Stomach (tissue), 4 donors: ENCODE measurements at regions not wholly inside any gene's neighbourhood (a gene's known extent, or its start where the extent isn't known, plus 50 kb on each side); places are given as distances from the start of the nearest gene placed in this dataset.

Experiments used
- EP300 ChIP-seq: sonication (generic); formaldehyde crosslinking; IDR thresholded peaks from one replicate; pipeline ENCODE4 v1.6.1; 2017; ENCODE audit warnings: antibody characterized with exemption
- POLR2A ChIP-seq, 4 donors: fragments of 450-650 bp; IDR thresholded peaks; one replicate each; pipeline ENCODE4 v1.6.1; 2016; ENCODE audit warnings: antibody characterized with exemption in 4 of 4, control low read depth in 2 of 4, mild to moderate bottlenecking in 1 of 4, moderate library complexity in 1 of 4

DNA sequence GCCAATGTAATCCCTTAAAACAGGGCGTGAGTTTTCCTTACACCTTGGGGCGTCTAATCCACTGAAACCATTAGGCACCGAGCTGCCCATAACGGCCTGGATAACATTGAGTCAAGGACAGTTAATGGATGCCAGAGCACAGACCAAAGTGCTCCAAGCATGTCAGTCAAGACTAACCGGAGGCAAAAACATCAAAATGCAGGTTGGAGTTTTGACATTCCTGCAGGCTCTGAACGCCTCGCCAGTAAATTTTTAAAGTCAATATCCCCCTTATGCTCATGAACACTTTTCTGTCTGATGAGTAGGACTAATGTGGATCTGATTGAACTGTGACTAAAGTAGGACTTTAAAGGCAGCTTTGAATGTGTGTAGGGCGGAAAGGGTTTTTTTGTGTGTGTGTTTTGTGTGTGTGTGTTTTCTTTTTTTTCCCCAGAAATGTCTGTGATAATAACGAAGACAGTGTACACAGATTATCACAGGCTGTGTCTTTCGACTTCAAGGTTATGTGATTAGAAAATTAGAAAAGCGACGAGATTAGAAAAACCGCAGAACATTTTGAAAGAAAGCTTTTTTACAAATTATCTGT is 194.2 kb upstream of the PROX1 start:
- TF ChIP-seq EP300 (no peak), POLR2A (IDR thresholded peaks at IDR 0.05) (no peak)
